Astrocyte (in vitro differentiated cells and primary cell): ENCODE measurements at regions not wholly inside any gene's neighbourhood (a gene's known extent, or its start where the extent isn't known, plus 50 kb on each side); places are given as distances from the start of the nearest gene placed in this dataset.

Source experiments
- DNase-seq: peaks from one replicate; pipeline ENCODE4 v3.0.0-alpha.2; 2010; ENCODE audit warnings: low read depth
- FAIRE-seq: peaks from 2 replicates; lab custom pipeline; 2011; peaks lifted over from hg19 to GRCh38; lab: Jason Lieb, UNC
- H2AFZ ChIP-seq: 2 replicates; pipeline ENCODE4 v1.6.0; 2012; ENCODE audit warnings: low read depth, low read length, inconsistent platforms
- H3K27ac ChIP-seq: 2 replicates; pipeline ENCODE4 v1.5.1; 2011; ENCODE audit warnings: low read depth, low read length, inconsistent platforms
- H3K27me3 ChIP-seq: 2 replicates; pipeline ENCODE4 v1.6.0; 2011; ENCODE audit warnings: low read length, inconsistent platforms; ENCODE audit not compliant: insufficient read depth
- H3K36me3 ChIP-seq: 2 replicates; pipeline ENCODE4 v1.5.1; 2011; ENCODE audit warnings: low read length, inconsistent platforms; ENCODE audit not compliant: insufficient read depth
- H3K4me1 ChIP-seq: 2 replicates; pipeline ENCODE4 v1.5.1; 2011; ENCODE audit warnings: low read length, inconsistent platforms; ENCODE audit not compliant: insufficient read depth
- H3K4me2 ChIP-seq: 2 replicates; pipeline ENCODE4 v1.6.0; 2012; ENCODE audit warnings: low read length, inconsistent platforms
- H3K4me3 ChIP-seq: 2 replicates; pipeline ENCODE4 v1.5.1; 2011; ENCODE audit warnings: low read depth, mild to moderate bottlenecking, low read length, inconsistent platforms; ENCODE audit not compliant: insufficient read depth
- H3K79me2 ChIP-seq: 2 replicates; pipeline ENCODE4 v1.6.0; 2012; ENCODE audit warnings: mild to moderate bottlenecking, low read length, inconsistent platforms; ENCODE audit not compliant: insufficient read depth
- H3K9ac ChIP-seq: 2 replicates; pipeline ENCODE4 v1.6.0; 2012; ENCODE audit warnings: mild to moderate bottlenecking, low read length, inconsistent platforms
- H3K9me3 ChIP-seq: 2 replicates; pipeline ENCODE4 v1.5.1; 2012; ENCODE audit warnings: low read depth, mild to moderate bottlenecking, low read length, inconsistent platforms; ENCODE audit not compliant: insufficient read depth
- H4K20me1 ChIP-seq: 2 replicates; pipeline ENCODE4 v1.6.0; 2012; ENCODE audit warnings: low read length, inconsistent platforms; ENCODE audit not compliant: insufficient read depth
- H3K27ac Mint-ChIP-seq: one replicate; pipeline ENCODE4 v1.8.0; 2021; ENCODE audit warnings: mild to moderate bottlenecking, mixed read lengths; ENCODE audit not compliant: unreplicated experiment
- H3K27me3 Mint-ChIP-seq: one replicate; pipeline ENCODE4 v1.8.0; 2021; ENCODE audit warnings: low read depth, mixed read lengths; ENCODE audit not compliant: unreplicated experiment
- H3K36me3 Mint-ChIP-seq: one replicate; pipeline ENCODE4 v1.8.0; 2021; ENCODE audit warnings: low read depth, mixed read lengths; ENCODE audit not compliant: unreplicated experiment
- H3K4me1 Mint-ChIP-seq: one replicate; pipeline ENCODE4 v1.8.0; 2021; ENCODE audit warnings: low read depth, mixed read lengths; ENCODE audit not compliant: unreplicated experiment
- H3K4me3 Mint-ChIP-seq: one replicate; pipeline ENCODE4 v1.8.0; 2021; ENCODE audit warnings: mild to moderate bottlenecking, moderate library complexity, mixed read lengths; ENCODE audit not compliant: unreplicated experiment
- H3K9me3 Mint-ChIP-seq: one replicate; pipeline ENCODE4 v1.8.0; 2021; ENCODE audit warnings: mild to moderate bottlenecking, mixed read lengths; ENCODE audit not compliant: unreplicated experiment
- EZH2 ChIP-seq: IDR thresholded peaks from 2 replicates; pipeline ENCODE4 v1.6.1; 2012; ENCODE audit warnings: mild to moderate bottlenecking, low read length, inconsistent platforms; ENCODE audit not compliant: insufficient read depth
- TF ChIP-seq, protein P1 (sequence below): IDR thresholded peaks from 2 replicates; pipeline ENCODE4 v1.5.1; 2011; ENCODE audit warnings: low read depth, mild to moderate bottlenecking, inconsistent platforms, low read length, moderate library complexity; ENCODE audit not compliant: insufficient read depth

GRCh38 chrX:38881066-38881465, 79.8 kb downstream of the MID1IP1 start:
- TF ChIP-seq, protein P1, sequence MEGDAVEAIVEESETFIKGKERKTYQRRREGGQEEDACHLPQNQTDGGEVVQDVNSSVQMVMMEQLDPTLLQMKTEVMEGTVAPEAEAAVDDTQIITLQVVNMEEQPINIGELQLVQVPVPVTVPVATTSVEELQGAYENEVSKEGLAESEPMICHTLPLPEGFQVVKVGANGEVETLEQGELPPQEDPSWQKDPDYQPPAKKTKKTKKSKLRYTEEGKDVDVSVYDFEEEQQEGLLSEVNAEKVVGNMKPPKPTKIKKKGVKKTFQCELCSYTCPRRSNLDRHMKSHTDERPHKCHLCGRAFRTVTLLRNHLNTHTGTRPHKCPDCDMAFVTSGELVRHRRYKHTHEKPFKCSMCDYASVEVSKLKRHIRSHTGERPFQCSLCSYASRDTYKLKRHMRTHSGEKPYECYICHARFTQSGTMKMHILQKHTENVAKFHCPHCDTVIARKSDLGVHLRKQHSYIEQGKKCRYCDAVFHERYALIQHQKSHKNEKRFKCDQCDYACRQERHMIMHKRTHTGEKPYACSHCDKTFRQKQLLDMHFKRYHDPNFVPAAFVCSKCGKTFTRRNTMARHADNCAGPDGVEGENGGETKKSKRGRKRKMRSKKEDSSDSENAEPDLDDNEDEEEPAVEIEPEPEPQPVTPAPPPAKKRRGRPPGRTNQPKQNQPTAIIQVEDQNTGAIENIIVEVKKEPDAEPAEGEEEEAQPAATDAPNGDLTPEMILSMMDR: no peak
- TF ChIP-seq EZH2: no peak
- DNase-seq: no peak
- H3K9me3 Mint-ChIP-seq: no peaks in the 10 kb centered on the region
- no peaks in the 10 kb centered on the region for H3K36me3 ChIP-seq
- no peak overlapping the region for H3K9ac ChIP-seq
- no peaks in the 10 kb centered on the region for H3K36me3 Mint-ChIP-seq
- no peaks in the 10 kb centered on the region for H4K20me1 ChIP-seq
- no peak overlapping the region for H3K27ac ChIP-seq
- no peak overlapping the region for H3K4me3 ChIP-seq
- H3K9me3 ChIP-seq: no peaks in the 10 kb centered on the region
- no peak overlapping the region for H3K27ac Mint-ChIP-seq
- no peak for FAIRE-seq
- H3K27me3 Mint-ChIP-seq: no peaks in the 10 kb centered on the region
- peaks cover 17% of the 10 kb centered on the region for H3K4me1 Mint-ChIP-seq
- H3K27me3 ChIP-seq: no peaks in the 10 kb centered on the region
- peaks cover 6% of the 10 kb centered on the region for H3K4me1 ChIP-seq
- H2AFZ ChIP-seq: no peak overlapping the region
- H3K4me3 Mint-ChIP-seq: no peak overlapping the region
- H3K79me2 ChIP-seq: no peaks in the 10 kb centered on the region
- H3K4me2 ChIP-seq: no peak overlapping the region

GRCh38 chrX:38881727-38882126, 80.5 kb downstream of the MID1IP1 start:
- no peak overlapping the region for H3K27ac Mint-ChIP-seq
- Histone ChIP-seq H2AFZ (no peak overlapping the region), H3K27me3 (no peaks in the 10 kb centered on the region), H3K4me1 (peaks cover 6% of the 10 kb centered on the region), H3K4me3 (no peak overlapping the region), H3K79me2 (no peaks in the 10 kb centered on the region), H3K27ac (no peak overlapping the region), H4K20me1 (no peaks in the 10 kb centered on the region), H3K36me3 (no peaks in the 10 kb centered on the region), H3K9ac (no peak overlapping the region), H3K9me3 (no peaks in the 10 kb centered on the region), H3K4me2 (no peak overlapping the region)
- peaks cover 17% of the 10 kb centered on the region for H3K4me1 Mint-ChIP-seq
- H3K36me3 Mint-ChIP-seq: no peaks in the 10 kb centered on the region
- DNase-seq: no peak
- no peaks in the 10 kb centered on the region for H3K9me3 Mint-ChIP-seq
- H3K27me3 Mint-ChIP-seq: no peaks in the 10 kb centered on the region
- FAIRE-seq: no peak
- no peak overlapping the region for H3K4me3 Mint-ChIP-seq
- TF ChIP-seq, protein P1: no peak
- no peak for TF ChIP-seq EZH2

DNA sequence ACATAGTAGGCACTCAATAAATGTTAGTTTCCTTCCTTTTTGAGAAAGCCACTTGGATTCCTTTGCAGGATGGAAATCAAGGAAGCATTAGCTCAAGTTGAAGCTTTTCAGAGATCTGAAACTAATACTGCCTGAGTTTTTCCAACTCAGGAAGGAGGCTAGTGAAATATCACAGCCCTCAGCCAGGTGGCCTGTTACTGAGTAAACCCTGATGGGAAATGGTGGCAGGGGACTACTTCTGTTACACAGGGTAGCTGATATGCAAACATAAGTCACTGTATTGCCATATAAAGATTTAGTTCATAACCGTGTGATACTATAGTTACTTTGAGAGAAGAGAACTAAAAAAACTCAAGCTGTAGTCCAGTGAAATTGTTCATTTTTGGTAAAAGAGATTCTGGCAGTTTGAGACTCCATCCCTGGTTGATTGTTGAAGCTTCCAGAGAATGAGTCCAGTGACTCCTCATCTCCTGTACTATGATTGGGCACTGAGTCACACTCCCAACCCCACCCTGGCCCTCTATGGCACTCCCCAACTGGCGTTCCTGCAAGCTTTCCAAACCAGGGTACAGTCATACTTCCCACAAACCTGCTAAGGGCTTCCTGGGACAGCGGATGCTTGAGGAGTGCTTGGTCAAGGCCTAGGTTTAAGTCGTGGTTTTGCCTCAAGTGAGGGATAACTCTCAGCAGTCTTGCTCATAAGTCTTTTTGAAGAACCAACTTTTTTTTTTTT, 81.8 kb downstream of the MID1IP1 start:
- Mint-ChIP-seq H3K27me3 (no peaks in the 10 kb centered on the region), H3K9me3 (no peaks in the 10 kb centered on the region), H3K27ac (no peak overlapping the region), H3K36me3 (no peaks in the 10 kb centered on the region), H3K4me1 (peaks cover 16% of the 10 kb centered on the region), H3K4me3 (no peak overlapping the region)
- TF ChIP-seq EZH2: no peak
- TF ChIP-seq, protein P1: no peak
- no peaks in the 10 kb centered on the region for H4K20me1 ChIP-seq
- H3K27ac ChIP-seq: peak overlapping the region; percentile 42
- H3K4me1 ChIP-seq: peaks cover 6% of the 10 kb centered on the region
- H3K9me3 ChIP-seq: no peaks in the 10 kb centered on the region
- H3K4me3 ChIP-seq: no peak overlapping the region
- no peak overlapping the region for H2AFZ ChIP-seq
- H3K4me2 ChIP-seq: no peak overlapping the region
- no peaks in the 10 kb centered on the region for H3K79me2 ChIP-seq
- no peaks in the 10 kb centered on the region for H3K36me3 ChIP-seq
- no peaks in the 10 kb centered on the region for H3K27me3 ChIP-seq
- DNase-seq: peak; percentile 94
- no peak overlapping the region for H3K9ac ChIP-seq
- peak; percentile 91 for FAIRE-seq
